ENCODE measurements at regions not wholly inside any gene's neighbourhood (a gene's known extent, or its start where the extent isn't known, plus 50 kb on each side); places are given as distances from the start of the nearest gene placed in this dataset.

- no peak overlapping the region for H3K4me3 ChIP-seq
- H3K9me1 ChIP-seq (ENCODE audit: control insufficient read depth, insufficient read depth, low read length): no peaks in the 10 kb centered on the region
- no peaks in the 10 kb centered on the region for H4K20me1 ChIP-seq (replicated peaks; ENCODE audit: control insufficient read depth, insufficient read depth, low read length)
- H3K79me2 ChIP-seq (ENCODE audit: control insufficient read depth, insufficient read depth, low read length): no peaks in the 10 kb centered on the region
- peak overlapping the region; percentile 43 for H3K27ac ChIP-seq (ENCODE audit: extremely low read depth, low read depth, low read length)
- H3K9ac ChIP-seq (ENCODE audit: insufficient read depth in 1 of 2, low read depth in 2 of 2, low read length in 2 of 2): peak overlapping the region; percentile 41 to 69; a peak in 3 of 4 replicates
- peaks cover 39 to 54% of the 10 kb centered on the region in 2 experiments for H3K4me1 ChIP-seq (replicated peaks in 1 of 2; ENCODE audit: control insufficient read depth in 2 of 2, insufficient read depth in 2 of 2, low read length in 2 of 2)
- WGBS (ENCODE audit: insufficient coverage, low coverage, missing lambda C conversion rate): 45% methylated on average over 12 of the region's 18 CpGs
- peak overlapping the region; percentile 92 for H2AFZ ChIP-seq (ENCODE audit: low read depth, low read length)
- POLR2A ChIA-PET: interaction anchor here (0.8 to 1.0 kb wide), 4 partner anchors 9 to 29 kb away, joined by 3 to 6 read pairs (median 4); no protein-coding TSS in a partner anchor
- no peaks in the 10 kb centered on the region for H3K27me3 ChIP-seq (ENCODE audit: control insufficient read depth in 2 of 2, insufficient read depth in 2 of 2, low read length in 2 of 2)
- no peaks in the 10 kb centered on the region for H3K9me3 ChIP-seq (replicated peaks; ENCODE audit: control insufficient read depth, insufficient read depth, low read depth, low read length)
- intact Hi-C loops (cut with micrococcal nuclease) (no loop called here), in situ Hi-C loops (cut with MboI) (no loop called here)
- 0 out of 2 replicates have a peak overlapping the region, but pooled peaks have one; percentile 41 for H3K4me2 ChIP-seq (ENCODE audit: insufficient read depth, low read length)
- CTCF ChIA-PET (ENCODE audit: low intra/inter-chr PET ratio): no interaction called here
- DNase-seq (ENCODE audit: extremely low read depth in 1 of 4, low spot score in 3 of 4): peak in 2 of 4 experiments; percentile 14 to 28
- no TSS peak for BruUV-seq (replicated peaks)
- H3K36me3 ChIP-seq (ENCODE audit: control insufficient read depth, insufficient read depth, low read length): no peaks in the 10 kb centered on the region
- FAIRE-seq: no peak
- peak; percentile 52 for ATAC-seq
- TF ChIP-seq ZC3H4 (CRISPR knock-in tag; IDR thresholded peaks at IDR 0.05; ENCODE audit: borderline replicate concordance): no peak
- TF ChIP-seq TRIM24 (IDR thresholded peaks at IDR 0.05): no peak
- no peak for TF ChIP-seq RNF219 (CRISPR knock-in tag; IDR thresholded peaks at IDR 0.05)
- TF ChIP-seq JUND (IDR thresholded peaks at IDR 0.05; ENCODE audit: borderline replicate concordance, low read depth, low read length): no peak
- no peak; the same call in 2 of the 3 replicates for TF ChIP-seq JUND (tag; IDR thresholded peaks at IDR 0.05; ENCODE audit: borderline replicate concordance, low read depth, low read length)
- no peak for TF ChIP-seq NCOA1 (IDR thresholded peaks at IDR 0.05; ENCODE audit: low read depth)
- no peak for TF ChIP-seq KDM1A (IDR thresholded peaks at IDR 0.05)
- no peak for TF ChIP-seq TGIF2 (CRISPR knock-in tag; IDR thresholded peaks at IDR 0.05)
- no peak for TF ChIP-seq PKNOX1 (IDR thresholded peaks at IDR 0.05)
- TF ChIP-seq, protein P1, sequence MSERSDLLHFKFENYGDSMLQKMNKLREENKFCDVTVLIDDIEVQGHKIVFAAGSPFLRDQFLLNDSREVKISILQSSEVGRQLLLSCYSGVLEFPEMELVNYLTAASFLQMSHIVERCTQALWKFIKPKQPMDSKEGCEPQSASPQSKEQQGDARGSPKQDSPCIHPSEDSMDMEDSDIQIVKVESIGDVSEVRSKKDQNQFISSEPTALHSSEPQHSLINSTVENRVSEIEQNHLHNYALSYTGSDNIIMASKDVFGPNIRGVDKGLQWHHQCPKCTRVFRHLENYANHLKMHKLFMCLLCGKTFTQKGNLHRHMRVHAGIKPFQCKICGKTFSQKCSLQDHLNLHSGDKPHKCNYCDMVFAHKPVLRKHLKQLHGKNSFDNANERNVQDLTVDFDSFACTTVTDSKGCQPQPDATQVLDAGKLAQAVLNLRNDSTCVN (CRISPR knock-in tag; IDR thresholded peaks at IDR 0.05): no peak
- no peak for TF ChIP-seq HNRNPLL (IDR thresholded peaks at IDR 0.05; ENCODE audit: low read depth, low read length, poor library complexity, severe bottlenecking)
- TF ChIP-seq HDGF (IDR thresholded peaks at IDR 0.05): no peak
- TF ChIP-seq SPI1 (IDR thresholded peaks at IDR 0.05; ENCODE audit: borderline replicate concordance, low read depth, low read length): peak; percentile 31; the same call in 1 of the 2 replicates
- no peak for TF ChIP-seq NELFE (IDR thresholded peaks at IDR 0.05; ENCODE audit: insufficient read depth, insufficient read length)
- no peak for TF ChIP-seq PHF8 (IDR thresholded peaks at IDR 0.05; ENCODE audit: borderline replicate concordance, low read length)
- TF ChIP-seq ZNF644 (tag; IDR thresholded peaks at IDR 0.05; ENCODE audit: low read depth): no peak
- no peak for TF ChIP-seq E2F4 (CRISPR knock-in tag; IDR thresholded peaks at IDR 0.05; ENCODE audit: low read depth)
- TF ChIP-seq BCOR (IDR thresholded peaks at IDR 0.05): no peak
Observed at GRCh38 chr20:23161244-23161891, 75.2 kb upstream of the CD93 start.
